Trophoblast cell (in vitro differentiated cells and primary cell): ENCODE measurements at regions not wholly inside any gene's neighbourhood (a gene's known extent, or its start where the extent isn't known, plus 50 kb on each side); places are given as distances from the start of the nearest gene placed in this dataset.

ENCODE experiments used
- DNase-seq, 2 donors: peaks; one replicate each; pipeline ENCODE4 v3.0.0-alpha.2; 2016
- H2AFZ ChIP-seq: 2 replicates; pipeline ENCODE4 v1.6.1; 2013; ENCODE audit warnings: low read length, moderate library complexity, mild to moderate bottlenecking; ENCODE audit not compliant: insufficient read depth, poor library complexity
- H2AK5ac ChIP-seq: 2 replicates; pipeline ENCODE4 v1.6.1; 2013; ENCODE audit warnings: mild to moderate bottlenecking, low read length
- H2BK120ac ChIP-seq: 2 replicates; pipeline ENCODE4 v1.6.1; 2013; ENCODE audit warnings: low read length, mild to moderate bottlenecking, moderate library complexity; ENCODE audit not compliant: insufficient read depth, poor library complexity
- H2BK12ac ChIP-seq: 2 replicates; pipeline ENCODE4 v1.6.1; 2013; ENCODE audit warnings: mild to moderate bottlenecking, low read length, moderate library complexity
- H2BK5ac ChIP-seq: 2 replicates; pipeline ENCODE4 v1.6.1; 2013; ENCODE audit warnings: low read length, low read depth, moderate library complexity, mild to moderate bottlenecking; ENCODE audit not compliant: poor library complexity
- H3K14ac ChIP-seq: 2 replicates; pipeline ENCODE4 v1.6.1; 2013; ENCODE audit warnings: mild to moderate bottlenecking, low read length
- H3K18ac ChIP-seq: 2 replicates; pipeline ENCODE4 v1.6.1; 2013; ENCODE audit warnings: mild to moderate bottlenecking, low read length
- H3K23ac ChIP-seq: 2 replicates; pipeline ENCODE4 v1.6.1; 2013; ENCODE audit warnings: low read length
- H3K27ac ChIP-seq: 2 replicates; pipeline ENCODE4 v1.5.1; 2013; ENCODE audit warnings: low read depth, mild to moderate bottlenecking, inconsistent platforms, low read length, moderate library complexity
- H3K27me3 ChIP-seq: 2 replicates; pipeline ENCODE4 v1.6.1; 2013; ENCODE audit warnings: inconsistent platforms, mild to moderate bottlenecking, low read length, moderate library complexity; ENCODE audit not compliant: insufficient read depth
- H3K36me3 ChIP-seq, 2 experiments: 1 replicate in 1 of 2; 2 replicates in 1 of 2; pipeline ENCODE4 v1.6.1; 2013; ENCODE audit warnings: low read length in 2 of 2, mild to moderate bottlenecking in 2 of 2, moderate library complexity in 1 of 2; ENCODE audit not compliant: insufficient read depth in 2 of 2, control insufficient read depth in 1 of 2
- H3K4ac ChIP-seq: 2 replicates; pipeline ENCODE4 v1.6.1; 2013; ENCODE audit warnings: low read depth, mild to moderate bottlenecking, low read length, moderate library complexity
- H3K4me1 ChIP-seq, 2 experiments: 1 replicate in 1 of 2; 2 replicates in 1 of 2; pipeline ENCODE4 v1.6.1; 2013; ENCODE audit warnings: low read length in 2 of 2, mild to moderate bottlenecking in 2 of 2, moderate library complexity in 1 of 2; ENCODE audit not compliant: insufficient read depth in 2 of 2, control insufficient read depth in 1 of 2
- H3K4me2 ChIP-seq: 2 replicates; pipeline ENCODE4 v1.6.1; 2013; ENCODE audit warnings: inconsistent platforms, mild to moderate bottlenecking, low read length, moderate library complexity
- H3K4me3 ChIP-seq: 2 replicates; pipeline ENCODE4 v1.5.1; 2013; ENCODE audit warnings: mild to moderate bottlenecking, low read depth, low read length, inconsistent platforms
- H3K79me1 ChIP-seq: one replicate; pipeline ENCODE4 v1.6.1; 2013; ENCODE audit warnings: low read length
- H3K79me2 ChIP-seq: 2 replicates; pipeline ENCODE4 v1.6.1; 2013; ENCODE audit warnings: low read length, mild to moderate bottlenecking; ENCODE audit not compliant: control insufficient read depth, insufficient read depth, poor library complexity
- H3K9ac ChIP-seq: 2 replicates; pipeline ENCODE4 v1.6.1; 2013; ENCODE audit warnings: mild to moderate bottlenecking, low read length
- H3K9me3 ChIP-seq: 2 replicates; pipeline ENCODE4 v1.6.1; 2013; ENCODE audit warnings: low read depth, mild to moderate bottlenecking, control low read depth, inconsistent platforms, low read length; ENCODE audit not compliant: insufficient read depth
- H4K12ac ChIP-seq: 2 replicates; pipeline ENCODE4 v1.6.1; 2013; ENCODE audit warnings: low read depth, mild to moderate bottlenecking, low read length, moderate library complexity
- H4K8ac ChIP-seq: 2 replicates; pipeline ENCODE4 v1.6.1; 2013; ENCODE audit warnings: low read depth, mild to moderate bottlenecking, low read length, moderate library complexity
- H4K91ac ChIP-seq: one replicate; pipeline ENCODE4 v1.6.1; 2013; ENCODE audit warnings: low read depth, mild to moderate bottlenecking, low read length, moderate library complexity
- WGBS: extraction: QIAGEN DNeasy Blood & Tissue Kit; methylation state at CpG from one replicate; pipeline ENCODE4 v1.1.7; 2013; ENCODE audit warnings: missing lambda C conversion rate; ENCODE audit not compliant: insufficient read length, insufficient coverage; ENCODE audit errors: extremely low coverage; 5-methylcytosine and 5-hydroxymethylcytosine counted together

GRCh38 chr20:39873286-39873685 is 815.8 kb downstream of the MAFB start:
- Histone ChIP-seq H2AFZ (no peak overlapping the region), H3K4me1 (peaks cover 14 to 15% of the 10 kb centered on the region in 2 experiments), H3K18ac (no peak overlapping the region), H3K79me2 (no peaks in the 10 kb centered on the region), H3K23ac (no peak overlapping the region), H2AK5ac (no peak overlapping the region), H3K4me3 (no peak overlapping the region), H3K27me3 (no peaks in the 10 kb centered on the region), H3K14ac (no peak overlapping the region), H4K91ac (no peak overlapping the region), H2BK5ac (no peak overlapping the region), H3K79me1 (peaks cover 10% of the 10 kb centered on the region), H2BK12ac (no peak overlapping the region), H3K4me2 (no peak overlapping the region), H3K4ac (no peak overlapping the region), H4K12ac (no peak overlapping the region), H4K8ac (no peak overlapping the region), H3K27ac (no peak overlapping the region), H3K9ac (no peak overlapping the region), H3K9me3 (no peaks in the 10 kb centered on the region), H2BK120ac (no peak overlapping the region), H3K36me3 (no peaks in the 10 kb centered on the region)
- no CpG with 5 or more reads among the region's 2 CpGs for WGBS
- DNase-seq = no peak

- no peak overlapping the region for H2AFZ ChIP-seq
- H4K91ac ChIP-seq = no peak overlapping the region
- no peak overlapping the region for H3K4me2 ChIP-seq
- H3K14ac ChIP-seq = no peak overlapping the region
- H4K12ac ChIP-seq = no peak overlapping the region
- H3K36me3 ChIP-seq = no peaks in the 10 kb centered on the region
- no peak overlapping the region for H2BK12ac ChIP-seq
- no peaks in the 10 kb centered on the region for H3K27me3 ChIP-seq
- H3K4ac ChIP-seq = no peak overlapping the region
- no peak overlapping the region for H2BK5ac ChIP-seq
- peaks cover 4% of the 10 kb centered on the region in 2 experiments for H3K4me1 ChIP-seq
- H3K4me3 ChIP-seq = no peak overlapping the region
- H2AK5ac ChIP-seq = no peak overlapping the region
- no peak overlapping the region for H3K27ac ChIP-seq
- no peak for DNase-seq
- H3K9ac ChIP-seq = no peak overlapping the region
- H2BK120ac ChIP-seq = no peak overlapping the region
- H3K79me2 ChIP-seq = no peaks in the 10 kb centered on the region
- H3K23ac ChIP-seq = no peak overlapping the region
- H3K18ac ChIP-seq = no peak overlapping the region
- no peaks in the 10 kb centered on the region for H3K79me1 ChIP-seq
- no peak overlapping the region for H4K8ac ChIP-seq
- no CpG with 5 or more reads among the region's 1 CpG for WGBS
- H3K9me3 ChIP-seq = no peaks in the 10 kb centered on the region
Measured at GRCh38 chr20:39871013-39871412, 818.0 kb downstream of the MAFB start.

GRCh38 chr20:39865446-39865845 is 823.6 kb downstream of the MAFB start:
- Histone ChIP-seq H2AK5ac (no peak overlapping the region), H2BK5ac (no peak overlapping the region), H3K27me3 (no peaks in the 10 kb centered on the region), H3K18ac (no peak overlapping the region), H3K14ac (no peak overlapping the region), H3K23ac (no peak overlapping the region), H2BK120ac (no peak overlapping the region), H4K12ac (no peak overlapping the region), H3K4ac (no peak overlapping the region), H4K8ac (no peak overlapping the region), H3K4me1 (no peaks in the 10 kb centered on the region), H3K79me1 (no peaks in the 10 kb centered on the region), H3K4me2 (no peak overlapping the region), H3K36me3 (no peaks in the 10 kb centered on the region), H3K4me3 (no peak overlapping the region), H4K91ac (no peak overlapping the region), H3K27ac (no peak overlapping the region), H3K9ac (no peak overlapping the region), H3K79me2 (no peaks in the 10 kb centered on the region), H2AFZ (no peak overlapping the region), H3K9me3 (no peaks in the 10 kb centered on the region), H2BK12ac (no peak overlapping the region)
- no CpG with 5 or more reads among the region's 2 CpGs for WGBS
- no peak for DNase-seq

GRCh38 chr20:39862470-39862891 is 826.6 kb downstream of the MAFB start:
- no peak overlapping the region for H2AK5ac ChIP-seq
- H3K4me1 ChIP-seq = no peaks in the 10 kb centered on the region
- no peak overlapping the region for H3K4me3 ChIP-seq
- no peak overlapping the region for H2BK120ac ChIP-seq
- WGBS = no CpG with 5 or more reads among the region's 4 CpGs
- H3K27me3 ChIP-seq = no peaks in the 10 kb centered on the region
- H3K4me2 ChIP-seq = no peak overlapping the region
- no peak overlapping the region for H4K91ac ChIP-seq
- H2AFZ ChIP-seq = no peak overlapping the region
- H3K18ac ChIP-seq = no peak overlapping the region
- H3K79me1 ChIP-seq = no peaks in the 10 kb centered on the region
- H4K12ac ChIP-seq = no peak overlapping the region
- no peaks in the 10 kb centered on the region for H3K36me3 ChIP-seq
- H3K4ac ChIP-seq = no peak overlapping the region
- no peak overlapping the region for H2BK5ac ChIP-seq
- H3K79me2 ChIP-seq = no peaks in the 10 kb centered on the region
- H3K27ac ChIP-seq = no peak overlapping the region
- H3K9ac ChIP-seq = no peak overlapping the region
- no peaks in the 10 kb centered on the region for H3K9me3 ChIP-seq
- H2BK12ac ChIP-seq = no peak overlapping the region
- no peak overlapping the region for H3K23ac ChIP-seq
- H3K14ac ChIP-seq = no peak overlapping the region
- H4K8ac ChIP-seq = no peak overlapping the region
- DNase-seq = no peak
